ENCODE measurements at regions not wholly inside any gene's neighbourhood (a gene's known extent, or its start where the extent isn't known, plus 50 kb on each side); places are given as distances from the start of the nearest gene placed in this dataset.
A peak's percentile ranks its signal among the peaks of the same experiment; 100 is the strongest.

- DNase-seq (ENCODE audit: low spot score), result no peak
Observed at GRCh38 chr15:54722342-54722986, 474.3 kb downstream of the RSL24D1 start.

- DNase-seq (ENCODE audit: low spot score), result no peak
Observed at GRCh38 chr15:54719325-54719724, 477.4 kb downstream of the RSL24D1 start.

DNA sequence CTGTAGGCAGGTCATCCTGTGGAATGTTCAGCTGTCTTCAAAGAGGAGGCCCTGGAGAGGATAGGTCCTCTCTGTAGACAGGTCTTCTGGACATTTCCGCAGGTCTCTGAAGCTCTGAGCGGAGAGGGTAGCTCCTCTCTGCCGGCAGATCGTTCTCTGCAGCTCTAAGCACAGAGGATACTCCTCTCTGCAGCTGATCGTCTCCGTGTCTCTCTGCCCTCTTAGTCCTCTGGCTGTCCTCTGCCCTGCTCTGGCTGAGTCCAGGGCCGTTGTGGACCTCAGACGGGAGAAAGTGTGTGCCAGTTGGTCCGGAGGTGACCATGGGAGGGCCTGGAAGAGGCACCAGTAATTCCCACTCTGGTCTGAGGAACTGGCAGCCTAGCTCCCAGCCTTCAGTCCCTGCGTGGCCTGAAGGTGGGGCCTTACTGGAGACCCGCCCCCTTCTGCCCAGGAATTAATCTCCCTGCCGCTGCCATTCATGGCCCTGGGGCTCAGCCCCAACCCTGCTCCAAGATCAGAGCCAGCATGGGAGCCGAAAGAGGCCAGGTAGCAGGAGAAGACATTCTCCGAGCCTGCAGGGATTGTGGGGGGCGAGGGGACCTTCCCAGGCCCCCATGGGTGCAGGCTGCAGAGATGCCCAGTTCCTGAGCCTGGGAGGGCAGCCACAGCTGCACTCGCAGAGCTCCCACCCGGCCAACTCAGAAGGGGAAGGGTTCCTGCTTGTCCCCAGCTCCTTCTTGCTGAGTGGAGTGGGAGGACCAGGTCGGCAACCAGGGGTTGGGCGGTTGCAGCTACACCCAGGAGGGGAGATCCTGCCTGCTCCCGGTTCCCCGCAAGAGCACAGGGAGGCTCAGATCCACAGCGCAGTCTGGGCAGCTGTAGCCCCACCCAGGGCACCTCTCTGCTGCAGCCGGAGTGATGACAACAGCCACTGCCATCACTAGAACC is 488.7 kb downstream of the RSL24D1 start:
- no peak for DNase-seq (ENCODE audit: low spot score)

DNA sequence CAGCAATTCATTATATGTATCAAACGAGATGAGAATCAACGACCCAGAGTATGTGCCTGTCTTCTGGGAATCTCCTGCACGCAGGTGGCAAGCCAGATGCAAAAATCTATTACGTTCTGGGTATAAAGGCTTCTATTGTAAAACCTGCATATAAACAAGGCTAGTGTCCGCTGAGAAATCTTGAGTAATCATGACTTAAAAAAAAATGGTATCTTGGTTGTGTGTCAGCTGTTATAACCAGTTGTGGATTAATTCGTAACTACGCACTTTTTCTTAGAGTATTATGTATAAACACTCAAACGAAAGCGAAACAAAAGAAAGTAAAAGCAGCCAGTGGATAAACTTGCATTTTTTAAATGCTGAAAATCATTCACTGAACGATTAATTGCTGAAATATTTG is 509.1 kb downstream of the RSL24D1 start:
- peak; percentile 62 for DNase-seq (ENCODE audit: low spot score)

Measured in kidney tubule cell (primary cell).